Gastroesophageal sphincter (tissue), 4 donors: ENCODE measurements at regions not wholly inside any gene's neighbourhood (a gene's known extent, or its start where the extent isn't known, plus 50 kb on each side); places are given as distances from the start of the nearest gene placed in this dataset.
A peak's percentile ranks its signal among the peaks of the same experiment; 100 is the strongest.

Source experiments
- ATAC-seq: fragments of 150-250 bp; one replicate; pipeline ENCODE4 v1.9.1; 2016; ENCODE audit warnings: mild to moderate bottlenecking, moderate library complexity
- H3K27ac ChIP-seq, 4 donors: fragments of 200-600 bp; sonication (generic) in 3 of 4; 1 replicate in 3 of 4; 2 replicates in 1 of 4; pipeline ENCODE4 v1.5.1; 2016 to 2019
- H3K27me3 ChIP-seq: fragments of 200-600 bp; sonication (generic); one replicate; pipeline ENCODE4 v1.5.1; 2019
- H3K36me3 ChIP-seq, 2 donors: fragments of 200-600 bp; sonication (generic); one replicate each; pipeline ENCODE4 v1.5.1; 2019; ENCODE audit warnings: control low read depth in 1 of 2
- H3K4me1 ChIP-seq, 3 donors: fragments of 200-600 bp; sonication (generic); 1 replicate in 2 of 3; 2 replicates in 1 of 3; pipeline ENCODE4 v1.5.1; 2016 to 2019; ENCODE audit warnings: control low read depth in 2 of 3
- H3K4me3 ChIP-seq, 2 donors: fragments of 200-600 bp; sonication (generic); one replicate each; pipeline ENCODE4 v1.5.1; 2019; ENCODE audit warnings: mild to moderate bottlenecking in 1 of 2, moderate library complexity in 1 of 2
- H3K9me3 ChIP-seq, 3 donors: fragments of 200-600 bp; sonication (generic); one replicate each; pipeline ENCODE4 v1.5.1; 2017 to 2019; ENCODE audit warnings: control low read depth in 2 of 3
- CTCF ChIP-seq, 4 experiments: fragments of 200-600 bp in 2 of 4; fragments of 450-650 bp in 2 of 4; sonication (generic) in 1 of 4; IDR thresholded peaks; one replicate each; pipeline ENCODE4 v1.5.1; 2017 to 2019; ENCODE audit warnings: antibody characterized with exemption in 4 of 4, mild to moderate bottlenecking in 2 of 4, moderate library complexity in 2 of 4
- EP300 ChIP-seq: sonication (generic); formaldehyde crosslinking; IDR thresholded peaks from one replicate; pipeline ENCODE4 v1.6.1; 2017; ENCODE audit warnings: antibody characterized with exemption, mild to moderate bottlenecking
- POLR2A ChIP-seq, 2 donors: fragments of 450-650 bp; IDR thresholded peaks; one replicate each; pipeline ENCODE4 v1.6.1; 2017; ENCODE audit warnings: antibody characterized with exemption in 2 of 2, mild to moderate bottlenecking in 2 of 2, moderate library complexity in 1 of 2
- POLR2AphosphoS5 ChIP-seq: sonication (generic); formaldehyde crosslinking; IDR thresholded peaks from one replicate; pipeline ENCODE4 v1.6.1; 2017; ENCODE audit warnings: antibody characterized with exemption
- WGBS, 2 donors: methylation state at CpG; one replicate each; pipeline ENCODE4 v1.1.5; 2018; ENCODE audit warnings: low coverage in 1 of 2; 5-methylcytosine and 5-hydroxymethylcytosine counted together

DNA sequence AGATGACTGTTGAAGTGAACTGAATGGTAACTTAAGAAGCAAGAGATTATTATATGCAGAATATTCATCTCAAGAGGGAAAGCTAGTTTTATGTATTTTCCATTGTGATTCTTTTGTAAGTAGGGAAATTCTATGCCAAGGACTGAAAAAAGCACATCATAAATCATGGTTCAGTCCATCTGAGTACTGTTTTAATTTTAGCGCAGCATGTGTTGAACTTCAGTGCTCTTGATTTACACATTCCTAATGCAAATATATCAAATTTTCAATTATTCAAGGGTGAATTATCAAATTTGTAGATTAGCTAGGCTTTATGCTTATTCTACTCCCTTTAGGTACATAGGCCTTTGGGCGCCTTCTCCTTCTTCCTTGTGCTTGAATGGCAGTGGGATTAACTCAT is 50.3 kb upstream of the TCF12 start:
- Histone ChIP-seq H3K36me3 (no peaks in the 10 kb centered on the region), H3K4me1 (peaks cover 2 to 37% (median 15%) of the 10 kb centered on the region in 3 donors), H3K4me3 (no peak overlapping the region), H3K27ac (peak overlapping the region; percentile 25 to 60 (median 41)), H3K27me3 (no peaks in the 10 kb centered on the region), H3K9me3 (no peaks in the 10 kb centered on the region)
- TF ChIP-seq POLR2A (IDR thresholded peaks at IDR 0.05) (no peak), POLR2AphosphoS5 (no peak), EP300 (no peak), CTCF (IDR thresholded peaks at IDR 0.05) (no peak)
- ATAC-seq, result no peak
- WGBS, 2 donors, result 55 to 69% methylated on average over 2 of the region's 2 CpGs

DNA sequence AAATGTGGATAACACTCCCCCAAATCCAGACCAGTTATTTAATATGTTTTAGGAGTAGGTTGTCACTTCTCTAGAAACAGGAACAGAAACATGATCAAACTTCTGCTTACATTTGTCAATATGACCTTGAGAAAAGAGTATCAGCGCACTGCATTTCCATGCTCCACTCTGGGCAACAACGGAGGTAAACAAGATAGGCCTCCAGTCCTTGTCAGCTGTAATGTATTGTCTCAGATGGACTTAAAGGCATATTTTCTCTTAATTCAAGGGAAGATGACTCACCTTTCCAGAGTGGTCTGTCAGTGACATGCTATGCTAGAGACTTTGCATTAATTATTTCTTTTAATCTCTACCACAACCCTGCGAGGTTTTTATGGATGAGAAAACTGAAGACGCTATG is 51.6 kb upstream of the TCF12 start:
- H3K4me3 ChIP-seq, result no peak overlapping the region

DNA sequence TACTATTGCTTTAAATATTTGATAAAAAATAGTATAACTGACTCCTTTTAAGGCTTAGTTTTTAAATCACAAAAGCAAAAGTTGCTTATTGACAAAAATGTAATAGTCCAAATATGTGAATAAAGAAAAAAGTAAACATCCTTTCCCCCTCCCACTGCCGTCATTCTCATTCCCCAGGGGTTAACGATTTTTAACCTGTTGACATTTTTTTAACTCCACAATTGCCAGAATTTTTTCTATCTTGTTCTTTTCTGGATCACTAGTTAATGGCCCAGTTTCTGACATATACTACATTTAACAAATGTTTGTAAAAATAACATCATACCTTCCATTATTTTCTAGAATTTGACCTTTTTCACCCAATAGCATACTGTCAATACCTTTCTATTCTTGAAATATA is 60.6 kb upstream of the TCF12 start:
- no peaks in the 10 kb centered on the region for H3K4me1 ChIP-seq
- no peak for ATAC-seq
- TF ChIP-seq CTCF (IDR thresholded peaks at IDR 0.05) (no peak), POLR2AphosphoS5 (no peak), EP300 (no peak), POLR2A (IDR thresholded peaks at IDR 0.05) (no peak)
- no peaks in the 10 kb centered on the region for H3K36me3 ChIP-seq
- H3K27ac ChIP-seq, result no peak overlapping the region
- H3K4me3 ChIP-seq, result no peak overlapping the region
- no peaks in the 10 kb centered on the region for H3K27me3 ChIP-seq
- 34 to 59% methylated on average over 2 of the region's 2 CpGs for WGBS, 2 donors
- H3K9me3 ChIP-seq, result no peaks in the 10 kb centered on the region

More for the DNA sequence above, 51.6 kb upstream of the TCF12 start:
- WGBS, 2 donors, result 85 to 87% methylated on average over 4 of the region's 4 CpGs
- no peaks in the 10 kb centered on the region for H3K9me3 ChIP-seq
- no peaks in the 10 kb centered on the region for H3K36me3 ChIP-seq
- ATAC-seq, result no peak
- no peak overlapping the region for H3K27ac ChIP-seq
- TF ChIP-seq EP300 (no peak), POLR2AphosphoS5 (no peak), POLR2A (IDR thresholded peaks at IDR 0.05) (no peak), CTCF (IDR thresholded peaks at IDR 0.05) (no peak)
- no peaks in the 10 kb centered on the region for H3K27me3 ChIP-seq
- peaks cover 0 to 28% (median 11%) of the 10 kb centered on the region in 3 donors for H3K4me1 ChIP-seq

GRCh38 chr15:56856934-56857333 is 61.5 kb upstream of the TCF12 start:
- H3K27me3 ChIP-seq, result no peaks in the 10 kb centered on the region
- no peaks in the 10 kb centered on the region for H3K4me1 ChIP-seq
- TF ChIP-seq POLR2AphosphoS5 (no peak), EP300 (no peak), CTCF (IDR thresholded peaks at IDR 0.05) (no peak), POLR2A (IDR thresholded peaks at IDR 0.05) (no peak)
- 91 to 100% methylated on average over 1 of the region's 1 CpG for WGBS, 2 donors
- no peak overlapping the region for H3K27ac ChIP-seq
- H3K36me3 ChIP-seq, result no peaks in the 10 kb centered on the region
- ATAC-seq, result no peak
- no peak overlapping the region for H3K4me3 ChIP-seq
- no peaks in the 10 kb centered on the region for H3K9me3 ChIP-seq

GRCh38 chr15:56844892-56845291 is 73.6 kb upstream of the TCF12 start:
- peaks cover 0 to 4% of the 10 kb centered on the region in 2 donors for H3K36me3 ChIP-seq
- no peaks in the 10 kb centered on the region for H3K27me3 ChIP-seq
- no peak overlapping the region for H3K4me3 ChIP-seq
- no peaks in the 10 kb centered on the region for H3K9me3 ChIP-seq
- no peak for ATAC-seq
- H3K27ac ChIP-seq, result no peak overlapping the region
- no peaks in the 10 kb centered on the region for H3K4me1 ChIP-seq
- TF ChIP-seq POLR2A (IDR thresholded peaks at IDR 0.05) (no peak), POLR2AphosphoS5 (no peak), CTCF (IDR thresholded peaks at IDR 0.05) (no peak), EP300 (no peak)
